ENCODE measurements at regions not wholly inside any gene's neighbourhood (a gene's known extent, or its start where the extent isn't known, plus 50 kb on each side); places are given as distances from the start of the nearest gene placed in this dataset.
"Not testable (repeated sequence)": the region's sequence is repeated elsewhere in the genome, so short reads cannot be mapped to it uniquely, and the experiment has no call there.

- FAIRE-seq (no peak), DNase-seq (ENCODE audit: low spot score) (no peak)
Observed at GRCh38 chr20:20796766-20797440, 84.5 kb upstream of the RALGAPA2 start.

DNA sequence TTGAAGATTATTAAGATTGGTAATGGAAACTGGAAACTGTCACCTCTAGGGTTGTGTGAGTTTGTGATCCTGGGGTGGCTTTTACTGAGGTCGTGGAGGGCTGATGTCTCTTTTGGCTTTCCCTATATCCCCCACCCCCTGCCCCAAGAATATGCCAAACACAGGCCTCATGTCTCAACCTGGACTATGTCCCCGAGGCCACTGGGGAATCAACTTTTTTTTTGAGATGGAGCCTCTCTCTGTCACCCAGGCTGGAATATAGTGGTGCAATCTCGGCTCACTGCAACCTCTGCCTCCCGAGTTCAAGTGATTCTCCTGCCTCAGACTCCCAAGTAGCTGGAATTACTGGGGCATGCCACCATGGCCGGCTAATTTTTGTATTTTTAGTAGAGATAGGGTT lies 83.3 kb upstream of the RALGAPA2 start:
- DNase-seq (ENCODE audit: low spot score) (no peak), FAIRE-seq (no peak)

- FAIRE-seq (no peak), DNase-seq (ENCODE audit: low spot score) (no peak)
Observed at GRCh38 chr20:20795119-20795518, 82.7 kb upstream of the RALGAPA2 start.

DNA sequence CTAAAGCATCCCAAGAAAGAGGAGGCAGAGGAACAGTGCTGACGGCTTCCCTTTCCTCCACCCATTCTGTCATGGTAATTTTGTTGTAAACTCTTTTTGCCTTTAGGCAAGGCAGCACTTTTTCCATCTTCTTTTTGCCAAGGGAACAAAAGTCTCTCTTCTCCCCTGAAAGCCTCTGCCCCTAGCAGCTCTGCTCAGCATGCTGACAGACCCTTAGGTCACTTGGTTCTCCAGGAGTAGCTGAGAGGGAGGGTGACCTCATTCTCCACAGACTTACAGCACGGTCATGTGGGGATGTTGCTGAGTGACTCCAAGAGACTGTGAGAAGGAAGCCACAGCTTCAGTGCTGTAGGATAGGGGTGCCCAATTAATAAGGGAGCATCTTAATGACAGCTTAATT lies 81.1 kb upstream of the RALGAPA2 start:
- DNase-seq (ENCODE audit: low spot score): no peak
- FAIRE-seq: no peak

GRCh38 chr20:20791664-20792568 lies 79.5 kb upstream of the RALGAPA2 start:
- no peak for DNase-seq (ENCODE audit: low spot score)
- FAIRE-seq: no peak

GRCh38 chr20:20788308-20788707 lies 75.9 kb upstream of the RALGAPA2 start:
- no peak for DNase-seq (ENCODE audit: low spot score)
- FAIRE-seq: no peak

DNA sequence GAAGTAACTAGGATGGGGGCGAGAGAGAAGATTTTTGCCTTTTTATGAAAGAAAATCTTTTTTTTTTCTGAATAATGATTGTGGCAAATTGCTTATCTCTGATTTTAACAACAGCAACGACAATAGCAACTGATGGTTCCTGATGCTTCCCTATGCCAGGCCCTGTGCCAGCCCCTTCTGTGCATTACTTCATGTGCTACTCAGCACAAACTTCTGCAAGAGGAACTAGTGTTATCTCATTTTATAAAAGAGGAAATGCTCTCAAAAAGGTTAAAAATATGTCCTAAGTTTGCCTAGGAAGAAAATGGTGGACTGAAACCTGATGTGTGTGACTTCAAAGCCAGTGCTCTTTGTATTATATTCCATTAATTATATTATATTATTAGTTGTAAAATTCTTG lies 74.0 kb upstream of the RALGAPA2 start:
- no peak for DNase-seq (ENCODE audit: low spot score)
- FAIRE-seq: no peak

DNA sequence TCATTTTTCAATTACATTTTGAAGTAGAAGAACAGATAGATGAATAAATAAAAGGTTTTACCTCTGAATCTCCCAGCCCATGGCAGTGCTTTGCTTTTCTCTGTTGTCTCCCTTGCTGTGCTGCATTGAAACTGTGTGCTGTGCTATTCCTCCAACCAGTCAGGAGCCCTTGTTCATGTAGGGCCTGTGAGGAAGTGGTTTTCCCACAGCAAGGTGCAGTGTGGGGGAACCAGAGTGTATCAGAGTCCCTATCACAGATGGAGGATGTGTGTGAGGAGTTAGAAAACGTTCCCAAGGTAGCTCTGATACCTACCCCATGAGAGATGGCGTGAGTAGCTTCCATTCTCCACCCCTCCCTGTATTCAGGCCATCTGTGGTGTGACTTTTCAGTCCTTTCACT lies 72.8 kb upstream of the RALGAPA2 start:
- DNase-seq (ENCODE audit: low spot score) (no peak), FAIRE-seq (no peak)

- FAIRE-seq; DNase-seq (ENCODE audit: low spot score): not testable (repeated sequence)
Observed at GRCh38 chr20:20784450-20784849, 72.0 kb upstream of the RALGAPA2 start.

DNA sequence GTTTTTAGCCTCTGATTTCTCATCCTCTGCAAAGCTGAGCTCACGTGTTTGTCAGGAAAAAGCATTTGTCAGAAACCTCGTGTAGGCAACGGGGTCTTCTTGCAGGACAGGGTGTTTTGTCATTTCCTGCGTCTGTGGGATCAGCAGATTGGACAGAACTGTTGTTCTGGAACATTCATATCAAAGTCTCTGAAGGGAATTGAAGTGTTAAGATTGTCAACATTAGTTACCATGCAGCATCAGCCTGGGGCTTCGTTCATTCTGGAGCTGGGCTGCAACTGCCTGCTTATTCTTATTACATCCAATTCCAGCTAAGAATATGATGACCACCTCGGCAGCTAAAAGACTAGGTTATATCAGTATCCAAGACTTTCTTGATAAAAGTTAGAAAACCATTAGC lies 71.0 kb upstream of the RALGAPA2 start:
- no peak for DNase-seq (ENCODE audit: low spot score)
- FAIRE-seq: no peak

DNA sequence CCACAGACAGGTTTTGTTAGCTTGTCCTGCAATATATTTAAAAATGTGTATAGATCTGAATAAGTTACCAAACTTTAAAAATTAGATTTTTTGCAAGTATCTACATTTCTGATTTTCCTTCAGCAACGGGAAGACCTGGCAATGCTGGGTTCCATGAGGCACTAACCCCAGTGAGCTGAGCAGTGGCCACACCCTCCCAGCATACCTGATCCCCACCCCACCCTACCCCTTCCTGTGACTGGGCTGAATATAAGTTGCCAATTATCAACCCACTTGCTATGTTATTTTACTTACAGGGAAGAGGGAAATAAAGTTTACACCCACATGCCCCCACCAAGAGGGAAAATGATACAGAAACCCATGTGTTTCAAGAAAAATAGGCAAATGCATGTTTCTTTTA lies 70.3 kb upstream of the RALGAPA2 start:
- FAIRE-seq (no peak), DNase-seq (ENCODE audit: low spot score) (no peak)

DNA sequence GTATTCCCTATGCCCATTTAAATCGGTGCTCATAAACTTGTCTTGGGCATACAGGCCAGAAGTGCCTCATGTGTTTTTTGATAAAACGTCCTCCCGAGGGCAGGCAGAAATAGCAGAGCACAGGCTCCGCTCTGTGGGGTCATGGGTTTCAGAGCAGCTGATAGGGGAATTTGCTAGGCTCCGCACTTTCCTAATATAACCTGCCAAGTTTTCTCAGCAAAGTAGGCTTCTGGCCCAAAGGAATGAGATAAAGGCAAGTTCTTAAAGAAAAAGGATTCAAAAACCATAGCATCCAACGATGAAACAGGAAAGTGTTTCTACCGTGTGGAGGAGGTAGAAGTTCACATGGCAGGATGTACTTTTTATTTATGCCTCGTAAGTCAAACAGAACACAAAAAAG lies 69.8 kb upstream of the RALGAPA2 start:
- DNase-seq (ENCODE audit: low spot score): no peak
- FAIRE-seq: no peak

DNA sequence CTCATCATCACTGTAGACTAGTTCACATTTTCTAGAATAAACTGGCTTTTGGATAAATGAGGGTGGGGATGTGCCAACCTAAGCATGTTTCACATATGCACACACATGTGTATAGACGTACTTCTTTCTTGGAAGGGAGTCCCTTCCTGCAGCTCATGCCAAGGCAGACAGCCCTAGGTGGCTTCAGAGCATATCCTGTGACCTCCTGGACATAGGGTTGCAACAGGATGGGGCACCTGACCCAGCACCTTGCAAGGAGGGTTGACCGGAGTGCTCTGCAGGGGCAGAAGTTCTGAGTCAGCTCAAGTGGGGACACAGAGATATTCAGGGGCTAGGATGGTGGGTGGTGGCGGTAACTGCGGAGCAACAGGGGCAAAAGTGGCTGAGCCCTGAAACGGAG lies 68.6 kb upstream of the RALGAPA2 start:
- FAIRE-seq (no peak), DNase-seq (ENCODE audit: low spot score) (no peak)

GRCh38 chr20:20780127-20780824 lies 67.8 kb upstream of the RALGAPA2 start:
- DNase-seq (ENCODE audit: low spot score): no peak
- FAIRE-seq: no peak

- FAIRE-seq: no peak
- DNase-seq (ENCODE audit: low spot score): no peak
Observed at GRCh38 chr20:20778676-20779075, 66.2 kb upstream of the RALGAPA2 start.

DNA sequence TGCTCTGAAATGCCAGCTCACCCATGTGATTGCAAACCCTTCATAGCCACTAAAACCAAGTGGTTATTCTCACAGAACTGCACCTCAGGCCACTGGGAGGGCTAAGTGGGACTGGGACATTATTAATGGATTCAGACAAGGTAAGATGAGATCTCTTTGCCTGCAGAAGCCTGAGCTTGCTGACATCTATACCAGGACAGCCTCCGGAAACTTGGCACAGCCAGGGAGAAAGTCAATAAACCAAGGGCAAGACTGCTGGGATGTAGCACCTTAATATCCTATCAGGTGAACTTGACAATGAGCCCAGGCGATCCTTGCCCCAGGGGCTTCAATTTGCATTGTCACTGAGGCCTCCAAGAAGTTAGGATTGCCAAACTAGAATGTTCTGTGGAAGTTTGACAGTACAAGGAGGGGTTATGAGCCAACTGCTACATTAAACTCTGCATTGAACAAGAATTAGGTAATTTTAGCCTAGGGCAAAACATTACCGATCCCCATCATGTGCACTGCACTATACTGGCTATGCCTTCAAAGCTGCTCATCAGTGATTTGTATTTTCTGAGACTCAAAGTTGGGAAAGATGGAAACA lies 60.1 kb upstream of the RALGAPA2 start:
- FAIRE-seq (no peak), DNase-seq (ENCODE audit: low spot score) (no peak)

- DNase-seq (ENCODE audit: low spot score): no peak
- FAIRE-seq: no peak
Observed at GRCh38 chr20:20768202-20768815, 55.9 kb upstream of the RALGAPA2 start.

GRCh38 chr20:20765696-20766365 lies 53.4 kb upstream of the RALGAPA2 start:
- no peak for FAIRE-seq
- DNase-seq (ENCODE audit: low spot score): no peak

DNA sequence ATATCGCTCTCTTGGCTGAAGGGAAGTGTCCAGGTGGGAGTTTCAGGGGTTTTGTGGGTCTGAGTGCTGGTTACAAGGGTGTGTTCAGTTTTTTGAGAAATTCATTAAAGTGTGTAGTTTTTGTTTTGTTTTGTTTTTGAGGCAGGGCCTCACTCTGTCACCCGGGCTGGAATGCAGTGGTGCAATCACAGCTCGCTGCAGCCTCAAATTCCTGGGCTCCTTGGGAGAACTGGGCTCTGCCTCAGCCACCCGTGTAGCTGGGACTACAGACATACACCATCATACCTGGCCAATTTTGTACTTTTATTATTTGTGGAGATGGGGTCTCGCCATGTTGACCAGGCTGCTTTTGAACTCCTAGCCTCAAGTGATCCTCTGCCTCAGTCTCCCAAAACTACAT lies 51.2 kb upstream of the RALGAPA2 start:
- no peak for DNase-seq (ENCODE audit: low spot score)
- no peak for FAIRE-seq
